Effector CD8-positive, alpha-beta T cell (primary cell): ENCODE measurements at regions not wholly inside any gene's neighbourhood (a gene's known extent, or its start where the extent isn't known, plus 50 kb on each side); places are given as distances from the start of the nearest gene placed in this dataset.

Experiments used
- DNase-seq: peaks from one replicate; lab custom pipeline; 2025; lab: John Stamatoyannopoulos, UW

DNA sequence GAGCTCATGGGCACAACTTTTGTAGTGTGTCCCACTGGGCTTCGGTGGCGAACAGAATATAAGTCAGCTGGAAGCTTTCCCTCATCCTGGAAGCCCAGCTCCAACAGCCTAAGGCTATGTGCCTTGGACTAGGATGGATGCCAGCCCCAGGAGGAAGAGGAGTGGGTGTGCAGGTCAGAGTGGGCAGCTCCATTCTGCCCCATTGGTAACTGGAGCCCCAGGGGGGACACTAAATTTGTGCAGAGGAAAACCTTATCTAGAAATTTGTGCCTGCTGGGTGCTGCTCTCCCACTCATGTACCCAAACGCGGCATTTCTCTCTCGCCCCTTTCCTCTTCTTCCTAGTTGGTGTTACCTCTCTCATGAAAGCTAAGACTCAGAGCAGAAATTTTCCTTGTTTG is 253.9 kb upstream of the MAN1A1 start:
- DNase-seq: no peak

DNA sequence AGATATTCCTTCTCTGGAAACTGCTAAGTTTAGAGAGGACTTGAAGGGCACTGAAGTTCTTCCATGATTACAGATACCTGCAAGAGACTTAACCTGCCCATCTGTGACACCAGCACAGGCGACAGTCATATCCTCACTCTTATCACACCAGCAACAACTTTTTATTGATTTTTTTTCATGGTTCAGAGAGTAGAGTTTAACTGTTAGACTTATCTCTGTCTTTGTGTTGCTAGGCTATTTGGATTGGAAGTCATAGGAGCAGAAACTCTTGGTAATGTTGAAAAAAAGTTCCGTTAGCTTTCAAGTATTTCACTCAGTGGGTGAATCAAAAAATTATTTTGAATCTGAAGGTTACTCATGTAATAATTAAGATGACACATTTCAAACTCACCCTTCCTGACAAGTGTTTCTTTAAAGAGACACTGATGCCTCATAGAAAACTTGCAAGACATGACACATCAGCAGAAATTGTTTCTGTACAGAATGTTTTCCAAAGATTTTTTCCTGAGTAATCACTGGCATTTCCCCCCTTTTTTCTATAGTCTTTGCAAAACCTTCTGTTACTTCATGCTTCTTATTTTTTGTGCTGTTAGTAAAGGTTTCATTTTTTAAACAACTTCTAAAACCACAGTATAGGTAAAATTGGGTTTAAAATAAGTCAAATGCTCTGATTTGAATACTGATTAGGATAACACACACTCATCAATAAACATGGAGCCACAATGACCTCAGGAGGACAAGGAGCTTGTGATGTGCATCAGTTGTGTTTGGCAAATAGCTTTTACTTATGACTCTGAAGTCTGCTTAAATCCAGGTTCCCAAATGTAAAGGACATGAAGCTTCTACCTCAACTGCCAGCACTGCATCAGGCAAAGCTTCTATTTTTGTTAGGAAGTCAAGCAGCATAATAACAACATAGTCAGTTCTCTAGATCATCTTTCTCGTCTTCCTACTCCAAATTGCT is 252.9 kb upstream of the MAN1A1 start:
- DNase-seq: no peak

DNA sequence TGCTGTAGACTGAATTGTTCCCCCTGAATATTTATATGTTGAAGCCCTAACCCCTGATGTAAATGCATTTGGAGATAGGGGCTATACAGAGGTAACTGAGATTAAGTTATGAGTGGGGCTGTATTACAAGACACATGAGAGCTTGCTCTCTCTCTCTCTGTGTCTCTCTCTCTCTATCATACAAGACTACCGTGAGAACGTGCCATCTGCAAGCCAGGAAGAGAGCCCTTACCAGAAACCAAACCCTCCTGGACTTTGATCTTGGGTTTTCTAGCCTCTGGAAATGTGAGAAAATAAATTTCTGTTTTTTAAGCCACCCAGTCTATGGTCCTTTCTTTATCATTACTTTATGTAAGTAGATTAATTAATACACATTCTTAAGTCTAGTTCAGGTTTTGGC is 249.3 kb upstream of the MAN1A1 start:
- no peak for DNase-seq

DNA sequence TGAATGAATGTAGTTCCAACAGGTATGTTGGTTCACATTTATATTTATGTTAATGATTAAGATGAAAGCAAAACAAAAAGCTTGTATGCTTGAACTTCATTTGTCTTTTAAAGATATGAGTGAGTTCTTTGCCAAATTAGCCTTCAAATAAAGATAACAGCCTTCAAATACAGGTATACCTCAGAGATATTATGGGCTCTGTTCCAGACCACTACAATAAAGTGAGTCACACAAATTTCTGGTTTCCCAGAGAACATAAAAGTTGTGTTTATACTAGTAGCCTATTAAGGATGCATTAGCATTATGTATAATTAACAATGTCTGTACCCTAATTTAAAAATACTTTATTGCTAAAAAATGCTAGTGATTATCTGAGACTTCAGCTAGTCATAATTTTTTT is 245.3 kb upstream of the MAN1A1 start:
- DNase-seq: no peak

DNA sequence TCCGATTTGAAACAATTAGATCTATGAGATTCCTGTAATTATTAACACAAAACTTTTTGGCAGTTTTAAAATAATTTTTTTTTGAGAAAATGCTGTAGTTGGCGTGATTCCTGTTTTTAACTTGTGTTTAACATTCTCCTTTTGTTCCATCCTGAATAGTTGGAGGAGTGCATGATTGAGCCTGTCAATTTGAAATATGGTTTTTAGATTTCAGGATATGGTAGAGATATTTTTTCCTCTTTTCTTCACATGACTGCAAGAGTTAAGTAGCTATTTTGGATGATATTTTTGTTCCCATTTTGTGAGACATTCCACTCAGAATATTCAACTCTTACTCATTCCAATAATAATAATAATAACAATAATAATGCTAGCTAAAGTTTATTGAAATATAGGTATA is 241.7 kb upstream of the MAN1A1 start:
- no peak for DNase-seq

DNA sequence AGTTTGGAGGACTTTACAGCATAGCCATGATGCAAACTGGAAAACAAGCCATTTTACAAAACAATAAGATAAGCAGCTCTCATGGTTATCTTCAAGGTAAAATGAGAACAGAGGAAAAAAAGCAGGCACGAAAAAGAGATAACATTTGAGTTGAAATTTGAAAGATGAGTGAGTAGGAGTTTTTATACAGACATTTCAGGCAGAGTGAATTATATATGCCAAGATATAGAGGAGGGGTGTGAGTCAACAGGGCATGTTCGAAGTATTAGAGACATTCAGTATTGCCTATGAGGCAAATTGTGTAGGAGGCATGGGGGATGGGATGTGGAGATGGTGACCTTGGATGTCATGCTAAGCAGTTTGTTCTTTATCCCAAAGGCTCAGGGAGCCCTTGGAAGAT is 240.5 kb upstream of the MAN1A1 start:
- no peak for DNase-seq

DNA sequence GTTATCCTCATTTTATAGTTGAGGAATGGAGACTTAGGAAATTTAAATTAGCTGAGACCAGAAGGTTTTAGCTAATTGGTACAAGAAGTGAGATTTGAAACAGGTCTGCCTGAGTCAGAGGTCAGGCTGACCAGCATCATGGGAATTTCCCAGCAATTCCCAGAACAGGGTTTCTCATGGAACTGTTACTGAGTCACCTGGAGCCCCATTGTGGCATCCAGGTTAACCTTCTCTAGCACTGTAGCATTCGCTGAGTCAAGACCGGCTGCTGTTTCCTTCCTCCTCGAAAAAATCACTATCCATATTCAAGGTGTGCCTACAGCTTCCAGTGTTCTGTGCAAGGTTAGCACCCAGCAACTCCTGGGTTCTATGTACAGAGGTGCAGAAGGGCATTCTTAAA is 238.0 kb upstream of the MAN1A1 start:
- DNase-seq: no peak

DNA sequence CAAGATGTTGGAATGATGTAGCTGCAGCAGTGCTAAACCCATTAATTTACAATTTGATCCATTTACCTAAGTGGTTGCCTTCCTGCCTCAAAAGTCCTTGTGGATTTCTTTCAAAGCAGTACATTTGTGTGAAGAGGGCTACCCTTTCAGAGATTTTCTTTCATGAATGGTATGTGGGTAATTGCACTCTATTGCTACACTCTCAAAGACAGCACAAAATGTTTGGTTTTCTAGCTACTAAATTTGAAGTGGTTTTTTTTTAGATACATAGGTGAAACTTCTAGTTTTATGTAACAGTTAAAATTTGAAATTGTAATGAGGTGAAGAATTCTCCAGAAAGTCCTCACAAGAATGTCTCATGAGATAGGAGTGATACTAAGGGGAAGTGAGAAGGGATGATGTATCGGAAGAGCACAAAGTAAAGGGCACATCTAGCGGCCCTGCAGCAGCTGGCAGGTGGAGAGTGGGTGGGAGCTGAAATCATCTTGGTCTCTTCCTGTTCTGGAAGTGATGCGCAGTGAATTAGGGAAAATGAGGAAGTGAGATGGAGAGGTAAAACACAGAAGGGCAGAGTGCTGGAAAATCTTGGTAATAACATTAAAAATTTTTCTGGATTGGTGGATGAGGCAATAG is 236.8 kb upstream of the MAN1A1 start:
- no peak for DNase-seq

DNA sequence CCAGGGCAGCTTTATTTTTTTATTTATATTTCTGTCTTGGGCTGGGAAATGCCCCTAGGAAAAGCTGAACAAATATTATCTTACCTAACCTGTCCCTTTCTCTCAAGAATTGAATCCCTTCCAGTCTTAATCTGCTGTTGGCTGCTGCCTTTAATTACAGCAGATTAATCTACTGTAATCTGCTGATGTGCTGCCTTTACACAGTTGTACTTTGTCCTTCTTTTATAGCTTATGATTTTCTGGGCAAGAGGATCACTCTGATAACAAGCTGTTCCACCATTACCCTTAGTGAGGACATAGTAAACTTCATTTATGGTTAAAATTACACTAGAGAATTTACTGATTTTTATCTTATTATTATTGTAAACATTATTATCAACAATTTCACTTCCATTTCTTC is 234.5 kb upstream of the MAN1A1 start:
- no peak for DNase-seq

DNA sequence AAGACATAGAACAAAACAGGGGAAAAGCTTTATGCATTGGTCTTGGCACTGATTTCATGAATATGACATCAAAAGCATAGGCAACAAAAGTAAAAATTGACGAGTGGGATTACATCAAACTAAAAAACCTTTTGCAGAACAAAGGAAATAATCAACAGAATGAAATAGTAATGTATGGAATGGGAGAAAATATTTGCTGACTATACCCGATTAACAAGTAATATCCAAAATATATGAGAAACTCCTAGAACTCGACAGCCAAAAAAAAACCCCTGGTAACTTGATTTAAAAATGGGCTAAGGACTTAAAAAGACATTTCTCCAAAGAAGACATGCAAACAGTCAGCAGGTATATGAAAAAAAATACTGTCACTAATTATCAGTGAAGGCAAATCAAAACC is 231.7 kb upstream of the MAN1A1 start:
- DNase-seq: no peak

DNA sequence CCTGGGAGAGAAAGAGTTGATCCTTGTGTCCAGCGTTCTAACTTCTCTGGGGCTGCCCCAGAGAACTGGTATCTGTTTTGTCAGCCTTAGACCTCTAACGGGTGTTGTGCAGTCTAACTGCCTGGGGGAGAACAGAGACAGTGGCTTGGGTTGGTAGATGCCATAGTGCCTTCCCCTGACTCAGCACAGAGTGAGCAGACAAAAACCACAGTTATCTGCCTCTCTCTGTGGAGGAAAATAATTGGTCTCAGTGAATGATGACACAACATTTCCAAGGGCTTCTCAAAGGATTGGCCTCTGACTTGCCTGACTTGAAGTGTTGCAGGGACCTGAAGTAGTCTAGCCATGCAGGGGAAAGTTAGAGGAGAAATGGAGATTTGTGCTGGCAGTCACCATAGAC is 226.2 kb upstream of the MAN1A1 start:
- DNase-seq: no peak

DNA sequence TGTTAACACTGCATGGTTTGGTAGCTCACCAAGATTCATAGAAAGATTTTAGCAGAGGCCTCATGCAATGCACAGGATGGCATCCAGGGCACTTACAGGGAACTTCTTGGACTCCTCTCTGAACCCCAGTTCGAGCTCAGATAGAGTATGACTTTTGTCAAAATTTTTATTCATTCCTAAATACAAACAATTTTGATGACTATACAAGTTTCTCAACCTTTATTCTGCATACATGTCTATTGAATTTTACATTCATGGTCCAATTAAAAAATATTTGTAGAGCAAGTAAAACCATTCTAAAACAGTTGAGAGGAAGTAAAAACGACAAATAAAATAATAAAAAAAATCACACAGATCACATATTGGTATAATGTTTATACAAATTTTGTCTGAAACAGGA is 219.0 kb upstream of the MAN1A1 start:
- no peak for DNase-seq

DNA sequence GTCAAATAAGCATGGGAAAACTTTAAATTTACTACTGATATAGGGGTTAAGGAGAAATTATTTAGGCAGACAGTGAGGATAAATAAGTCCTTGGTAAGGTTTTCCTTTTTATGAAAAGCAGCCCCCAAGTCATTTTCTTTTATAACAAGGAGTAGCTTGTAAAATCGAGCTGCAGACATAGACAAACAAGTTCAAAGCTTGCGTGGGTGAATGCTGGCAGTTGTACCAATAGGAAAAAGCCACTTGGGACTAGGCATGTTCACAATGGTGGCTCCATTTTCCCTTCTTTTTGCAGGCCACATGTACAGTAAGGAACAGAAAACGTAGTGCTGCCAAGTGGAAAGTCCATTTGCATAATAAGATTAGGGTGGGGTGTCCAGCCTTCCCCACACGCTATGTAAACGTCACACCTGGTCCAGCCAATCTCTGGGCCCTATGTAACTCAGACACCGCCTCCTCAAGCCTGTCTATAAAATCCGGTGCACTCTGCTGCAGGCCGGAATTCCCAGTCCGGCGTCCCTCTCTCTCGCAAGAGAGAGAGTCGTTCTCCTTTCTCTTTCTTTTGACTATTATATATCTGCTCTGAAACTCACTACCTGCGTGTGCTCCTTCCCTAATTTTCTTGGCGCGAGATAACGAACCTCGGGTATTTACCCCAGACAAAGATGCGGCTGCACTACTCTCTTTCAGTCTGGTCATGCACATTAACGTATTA is 217.1 kb upstream of the MAN1A1 start:
- no peak for DNase-seq

DNA sequence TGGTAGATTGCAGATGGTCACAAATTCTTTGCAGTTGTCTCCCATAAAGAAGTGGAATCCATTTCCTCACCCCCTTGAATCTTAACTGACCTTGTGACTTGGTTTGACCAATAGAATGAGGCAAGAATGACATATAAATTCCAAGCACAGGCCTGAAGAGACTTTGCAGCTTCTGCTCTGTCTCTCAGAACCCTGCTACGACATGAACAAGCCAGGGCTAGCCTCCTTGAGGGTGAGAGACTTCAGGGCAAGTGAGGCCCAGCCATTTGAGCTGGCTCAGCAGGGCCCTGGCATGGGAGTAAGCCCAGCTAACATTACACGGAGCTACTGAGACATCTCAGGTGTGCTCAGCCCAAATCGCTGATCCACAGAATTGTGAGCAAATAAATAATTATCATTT is 216.3 kb upstream of the MAN1A1 start:
- DNase-seq: no peak

DNA sequence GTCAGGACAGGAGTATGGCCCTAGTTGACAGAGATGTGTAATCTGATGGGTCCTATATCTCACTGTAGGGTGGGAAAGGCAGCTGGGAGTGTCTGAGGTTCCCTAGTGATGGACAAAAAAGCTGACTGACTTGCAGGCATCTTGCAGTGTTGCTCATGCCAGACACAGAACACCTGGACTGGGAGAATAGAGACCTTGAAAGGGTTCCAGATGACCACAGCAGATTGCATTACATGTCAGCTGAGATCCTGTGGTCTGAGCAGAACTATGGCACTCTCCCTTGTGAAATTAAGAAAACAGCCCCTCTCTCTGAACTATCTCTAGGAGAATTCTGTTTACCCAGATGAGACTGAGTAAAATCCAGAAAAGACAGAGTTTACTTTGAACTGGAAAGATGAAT is 212.6 kb upstream of the MAN1A1 start:
- DNase-seq: no peak

DNA sequence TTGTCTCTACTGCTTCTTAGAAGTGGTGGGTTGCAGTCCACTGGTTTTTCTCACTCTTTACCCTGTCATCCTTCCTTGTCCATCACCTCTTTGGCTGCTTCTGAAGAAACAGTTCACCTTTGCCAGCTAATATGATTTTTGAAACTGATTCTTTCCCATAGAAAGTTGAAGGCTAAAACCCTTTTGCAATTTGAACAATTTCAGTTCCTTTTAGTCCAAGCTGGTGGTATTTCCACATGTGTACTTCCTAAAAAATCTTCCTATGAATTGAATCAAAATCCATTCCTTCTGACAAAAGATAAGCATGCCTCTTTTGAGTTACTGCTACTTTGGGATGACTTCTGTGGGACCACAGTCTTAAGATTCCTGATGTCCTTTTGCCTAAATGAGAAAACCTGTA is 210.0 kb upstream of the MAN1A1 start:
- DNase-seq: no peak

DNA sequence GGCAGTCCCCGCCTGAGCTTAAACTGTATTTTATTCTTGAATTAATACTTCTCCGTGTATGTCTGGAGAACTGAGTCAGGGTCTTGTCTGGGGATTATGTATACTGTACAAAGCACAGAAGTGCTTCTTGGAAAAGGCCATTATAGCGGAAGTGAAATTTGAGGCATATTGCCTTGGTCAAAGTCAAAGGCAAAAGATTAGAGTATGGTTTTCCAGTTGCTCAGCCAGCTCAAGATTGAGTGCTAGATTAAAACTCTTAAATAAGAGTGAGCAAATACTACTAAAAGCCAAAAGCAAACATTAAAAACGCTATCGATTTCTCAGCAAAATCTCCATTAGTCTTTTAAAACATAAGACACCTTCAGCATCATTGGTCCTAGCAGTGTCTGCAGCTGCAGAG is 207.7 kb upstream of the MAN1A1 start:
- DNase-seq: no peak

DNA sequence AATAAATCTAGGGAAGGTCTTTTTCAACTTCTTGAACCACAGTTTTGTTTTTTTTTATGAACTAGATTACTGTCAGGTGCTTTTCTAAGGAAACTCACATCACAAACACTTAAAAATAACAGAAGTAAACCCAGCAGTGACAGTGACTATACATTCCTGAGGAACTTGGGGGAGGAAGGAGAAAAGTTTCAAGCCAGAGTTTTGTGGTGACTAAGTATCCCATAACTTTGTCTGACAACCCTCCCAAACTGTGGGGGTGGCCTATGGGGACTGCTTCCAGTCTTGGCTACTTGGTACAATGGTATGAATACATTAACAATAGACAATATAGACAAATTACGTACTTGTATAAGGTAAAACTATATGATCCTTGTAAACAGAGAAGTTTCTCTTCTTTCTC is 202.5 kb upstream of the MAN1A1 start:
- DNase-seq: no peak

DNA sequence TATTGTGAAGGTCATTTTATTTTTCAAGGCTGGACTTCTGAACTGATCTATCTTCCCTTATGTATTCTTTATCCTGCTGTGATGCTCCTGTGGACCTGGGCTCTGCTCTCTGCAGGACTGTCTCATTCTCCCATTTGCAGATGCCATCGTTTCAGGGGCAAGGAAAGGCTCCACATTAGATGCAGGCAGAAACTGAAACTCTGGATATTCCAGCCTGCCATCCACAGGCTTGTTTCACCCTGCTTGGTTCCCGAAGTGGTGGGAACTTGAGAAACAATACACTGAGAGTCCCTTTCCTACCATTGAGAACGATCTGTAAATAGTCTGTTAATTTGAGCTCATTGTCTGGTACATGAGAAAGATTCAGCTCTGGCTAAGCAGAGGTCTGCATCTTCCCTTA is 197.5 kb upstream of the MAN1A1 start:
- DNase-seq: no peak

DNA sequence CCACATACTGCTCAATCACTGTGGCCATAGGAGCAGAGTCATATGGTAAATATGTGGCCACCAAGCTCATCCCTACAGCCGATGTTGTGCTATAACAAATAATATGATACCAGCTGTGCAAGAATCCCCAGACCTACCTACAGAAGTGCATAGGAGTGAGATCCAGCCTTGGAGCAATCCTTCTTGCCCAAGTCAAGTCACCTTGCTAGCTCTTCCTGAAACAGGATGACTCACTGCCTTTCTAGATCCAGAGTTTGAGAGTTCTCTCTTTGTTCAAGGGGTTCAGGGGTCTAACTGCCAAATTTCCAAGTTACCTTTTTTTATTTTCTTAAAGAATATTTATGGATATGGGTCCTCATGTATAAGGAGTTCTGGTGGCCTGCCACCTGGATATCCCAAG is 195.7 kb upstream of the MAN1A1 start:
- DNase-seq: no peak

DNA sequence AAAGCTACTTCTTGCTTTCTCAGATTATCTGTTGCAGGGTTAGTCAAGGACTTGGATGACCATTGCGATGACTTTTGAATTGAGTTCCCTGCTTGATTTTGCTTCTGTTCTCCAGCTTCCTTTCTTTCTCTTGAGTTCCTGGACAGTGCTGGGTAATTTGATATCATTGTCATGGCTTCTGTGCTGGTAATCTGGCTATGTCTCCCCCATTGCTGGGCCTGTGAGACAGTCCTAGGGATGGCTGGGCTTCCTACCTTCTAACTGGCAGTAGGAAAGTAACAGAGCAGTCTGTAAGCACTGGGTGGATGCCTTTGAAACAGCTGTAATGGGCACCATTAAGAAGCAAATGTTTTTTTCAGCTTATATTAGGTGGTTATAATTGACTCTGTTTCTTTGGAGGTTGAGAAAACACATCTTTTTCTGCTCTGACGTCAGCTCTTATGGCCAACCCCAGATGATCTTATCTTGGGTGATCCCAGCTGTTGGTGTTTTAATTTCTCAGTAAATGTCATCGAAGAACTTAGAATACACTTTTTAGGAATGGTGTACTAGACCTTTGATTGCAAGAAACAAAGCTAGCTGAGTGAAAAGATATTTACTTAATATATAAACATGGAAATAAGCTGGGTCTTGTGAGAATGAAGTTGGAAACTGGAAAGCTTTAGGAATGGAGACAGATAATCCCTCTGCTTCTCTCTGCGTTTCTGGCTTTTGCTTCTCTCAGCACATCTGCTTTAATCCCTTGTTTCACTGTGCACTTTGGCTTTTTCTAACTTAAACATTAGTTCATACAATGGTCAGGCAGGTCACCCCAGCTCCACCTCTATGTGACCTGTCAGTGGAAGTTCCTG is 195.0 kb upstream of the MAN1A1 start:
- no peak for DNase-seq

DNA sequence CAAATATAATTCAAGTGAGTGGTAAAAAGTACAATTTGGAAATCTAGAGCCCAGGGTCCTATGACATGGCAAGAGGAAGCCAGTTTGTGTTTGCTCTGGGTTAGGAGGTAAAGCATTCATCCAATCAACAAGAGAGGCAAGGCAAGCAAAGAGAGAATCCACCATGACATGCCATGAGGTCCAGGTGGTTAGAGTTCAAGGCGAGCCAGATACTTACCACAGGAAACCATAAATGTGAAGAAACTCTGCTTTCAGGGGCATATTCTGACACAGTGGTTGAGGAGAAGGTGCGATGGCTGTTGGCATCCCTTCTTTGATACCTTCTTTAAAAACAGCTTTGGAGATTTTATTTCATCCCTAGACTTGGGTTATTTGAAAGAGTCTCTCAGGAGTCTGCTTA is 193.8 kb upstream of the MAN1A1 start:
- no peak for DNase-seq
